ENCODE measurements at regions not wholly inside any gene's neighbourhood (a gene's known extent, or its start where the extent isn't known, plus 50 kb on each side); places are given as distances from the start of the nearest gene placed in this dataset.

DNA sequence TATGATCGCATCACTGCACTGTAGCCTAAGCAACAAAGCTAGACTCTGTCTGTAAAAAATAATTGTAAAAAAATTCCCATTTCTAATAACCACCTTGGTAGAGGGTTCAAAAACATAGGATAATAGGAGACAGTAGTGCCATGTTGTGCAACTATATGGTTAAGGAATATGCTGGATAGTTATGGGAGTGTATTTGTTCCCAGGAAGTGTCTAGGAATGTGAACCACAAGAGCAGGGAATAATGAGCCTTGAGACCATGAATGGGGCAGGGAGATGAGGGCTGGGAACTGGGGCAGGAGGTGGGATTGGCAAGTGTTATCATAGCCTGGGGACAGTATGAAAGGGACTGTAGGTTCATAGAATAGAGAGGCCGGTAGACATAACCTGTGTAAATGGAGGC, 50.4 kb downstream of the RUSC2 start:
- DNase-seq: no peak

DNA sequence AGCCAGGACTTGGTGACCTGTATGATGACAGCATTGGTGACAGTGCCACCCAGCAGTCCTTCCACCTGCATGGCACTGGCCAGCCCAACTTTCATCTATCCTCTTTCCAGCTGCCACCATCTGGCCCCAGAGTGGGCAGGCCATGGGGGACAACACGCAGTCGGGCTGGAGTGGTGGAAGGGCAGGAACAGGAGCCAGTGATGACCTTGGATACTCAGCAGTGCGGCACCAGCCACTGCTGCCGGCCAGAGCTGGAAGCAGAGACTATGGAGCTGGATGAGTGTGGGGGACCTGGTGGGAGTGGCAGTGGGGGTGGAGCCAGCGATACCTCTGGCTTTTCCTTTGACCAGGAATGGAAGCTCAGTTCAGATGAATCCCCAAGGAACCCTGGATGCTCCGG, 56.9 kb downstream of the RUSC2 start:
- DNase-seq: no peak

DNA sequence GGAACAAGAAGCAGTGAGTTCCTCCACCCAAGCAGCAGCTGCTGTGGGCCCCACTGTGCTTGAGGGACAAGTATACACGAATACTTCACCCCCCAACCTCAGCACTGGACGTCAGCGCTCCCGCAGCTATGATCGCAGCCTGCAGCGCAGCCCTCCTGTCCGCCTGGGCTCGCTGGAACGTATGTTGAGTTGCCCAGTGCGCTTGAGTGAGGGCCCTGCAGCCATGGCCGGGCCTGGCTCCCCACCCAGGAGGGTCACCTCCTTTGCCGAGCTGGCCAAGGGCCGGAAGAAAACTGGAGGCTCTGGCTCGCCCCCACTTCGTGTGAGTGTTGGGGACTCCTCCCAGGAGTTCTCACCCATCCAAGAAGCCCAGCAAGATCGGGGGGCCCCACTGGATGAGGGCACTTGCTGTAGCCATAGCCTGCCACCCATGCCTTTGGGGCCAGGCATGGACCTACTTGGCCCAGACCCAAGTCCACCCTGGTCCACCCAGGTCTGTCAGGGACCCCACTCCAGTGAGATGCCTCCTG, 57.1 kb upstream of the TESK1 start:
- DNase-seq: no peak

DNA sequence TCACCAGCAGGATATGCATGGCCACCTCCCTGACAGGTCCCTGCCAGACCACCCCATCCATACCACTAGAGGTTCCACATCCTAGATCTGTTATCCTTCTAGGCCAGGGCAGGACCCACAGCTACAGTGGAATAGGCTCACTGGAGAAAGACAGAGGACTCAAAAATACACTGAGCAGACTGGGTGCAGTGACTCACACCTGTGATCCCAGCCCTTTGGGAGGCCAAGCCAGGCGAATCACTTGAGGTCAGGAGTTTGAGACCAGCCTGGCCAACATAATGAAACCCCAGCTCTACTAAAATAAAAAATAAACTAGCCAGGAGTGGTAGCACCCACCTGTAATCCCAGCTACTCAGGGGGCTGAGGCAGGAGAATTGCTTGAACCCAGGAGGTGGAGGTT, 56.5 kb upstream of the TESK1 start:
- peak; percentile 20 for DNase-seq

DNA sequence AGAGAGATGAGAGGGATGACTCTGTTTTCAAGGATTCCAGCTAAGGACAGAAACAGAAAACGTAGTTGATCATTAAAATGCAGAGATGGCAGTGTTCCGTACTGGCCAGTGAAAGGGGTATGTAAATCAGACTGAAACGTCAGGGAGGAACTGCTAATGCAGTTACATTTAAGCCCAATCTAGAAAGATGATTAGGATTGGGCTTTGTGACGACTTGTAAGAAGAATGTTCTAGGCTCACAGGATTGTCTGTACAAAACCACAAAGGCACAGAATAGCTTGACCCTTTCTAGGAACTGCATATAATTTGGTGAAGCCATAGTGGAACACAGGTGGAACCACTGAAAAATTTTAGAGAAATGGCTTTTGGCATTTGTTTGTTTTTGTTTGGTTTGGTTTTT, 55.6 kb upstream of the TESK1 start:
- no peak for DNase-seq

DNA sequence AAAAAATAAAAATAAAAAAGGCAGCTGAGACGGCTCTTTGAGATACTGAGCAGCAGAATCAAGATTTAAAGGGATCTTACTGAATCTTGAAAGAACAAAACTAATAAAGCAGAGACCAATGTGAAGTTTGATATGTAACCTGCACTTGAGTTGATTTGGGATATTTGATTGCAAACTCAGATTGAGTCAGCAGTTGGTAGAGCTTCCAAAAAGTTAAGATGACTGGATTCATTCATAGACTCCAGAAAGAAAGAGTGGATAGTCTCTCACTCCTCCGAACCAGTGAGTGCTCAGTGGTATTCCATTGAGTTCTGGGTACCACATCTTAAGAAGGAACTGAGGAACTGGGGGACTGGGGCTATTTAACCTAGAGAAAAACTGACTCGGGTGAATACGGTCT, 52.7 kb upstream of the TESK1 start:
- DNase-seq: no peak

DNA sequence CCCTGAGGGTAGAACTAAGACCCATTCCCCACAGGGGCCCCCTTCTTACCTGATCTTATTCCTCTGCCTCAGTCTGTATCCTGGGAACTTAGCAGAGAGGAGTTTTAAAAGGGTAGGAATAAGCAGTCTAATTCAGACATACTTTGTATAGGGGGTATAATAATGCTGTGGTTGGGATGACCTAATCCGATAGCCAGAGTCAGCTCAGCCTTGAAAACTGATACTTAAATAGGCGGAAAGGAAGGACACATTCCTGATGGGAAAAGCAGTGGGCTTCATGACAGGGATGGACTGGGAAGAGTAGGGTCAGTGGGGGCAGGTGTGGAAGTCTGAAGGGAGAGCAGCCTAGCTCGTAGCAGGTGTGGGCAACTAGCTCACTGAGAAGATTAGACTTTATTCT, 52.2 kb upstream of the TESK1 start:
- peak; percentile 51 for DNase-seq

DNA sequence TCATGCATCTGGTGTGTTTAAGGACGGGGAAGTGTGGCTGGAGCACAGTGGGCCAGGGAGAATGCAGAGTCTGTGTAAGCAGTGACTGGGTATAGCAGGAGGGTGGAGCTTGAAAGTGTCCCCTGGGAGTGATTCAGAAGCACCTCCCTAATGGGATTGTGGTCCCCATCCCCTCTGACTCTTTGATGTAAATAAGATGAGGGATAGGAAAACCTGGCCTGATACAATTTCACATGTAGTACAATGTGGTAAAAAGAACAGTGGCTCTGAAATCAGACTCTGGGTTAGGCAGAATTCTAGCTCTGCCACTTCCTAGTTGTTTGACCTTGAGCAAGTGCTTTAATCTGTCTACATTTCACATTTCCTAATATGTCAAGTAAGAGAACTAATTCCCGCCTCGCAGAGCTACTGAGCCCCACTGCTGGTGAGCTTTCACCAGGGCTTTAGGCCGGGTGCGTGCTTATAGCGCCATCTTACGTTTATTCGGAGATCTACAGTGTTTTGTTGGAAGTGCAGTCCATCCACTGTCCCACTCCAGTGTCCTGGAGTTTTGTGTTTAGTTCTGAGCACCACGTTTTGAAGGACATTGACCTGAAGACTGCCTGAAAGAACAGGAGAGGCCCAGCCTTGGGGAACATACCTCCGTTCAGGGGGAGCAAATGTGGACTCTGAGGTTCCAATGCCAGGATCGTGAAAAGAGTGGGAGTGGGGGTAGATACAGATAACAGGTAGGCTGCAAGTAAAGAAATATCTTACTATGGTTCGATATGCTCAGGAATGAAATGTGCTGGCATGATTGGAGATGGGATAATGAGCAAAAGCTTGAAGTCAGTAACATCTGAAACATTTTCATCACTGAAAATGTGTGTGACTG, 51.2 kb upstream of the TESK1 start:
- peak; percentile 84 for DNase-seq

DNA sequence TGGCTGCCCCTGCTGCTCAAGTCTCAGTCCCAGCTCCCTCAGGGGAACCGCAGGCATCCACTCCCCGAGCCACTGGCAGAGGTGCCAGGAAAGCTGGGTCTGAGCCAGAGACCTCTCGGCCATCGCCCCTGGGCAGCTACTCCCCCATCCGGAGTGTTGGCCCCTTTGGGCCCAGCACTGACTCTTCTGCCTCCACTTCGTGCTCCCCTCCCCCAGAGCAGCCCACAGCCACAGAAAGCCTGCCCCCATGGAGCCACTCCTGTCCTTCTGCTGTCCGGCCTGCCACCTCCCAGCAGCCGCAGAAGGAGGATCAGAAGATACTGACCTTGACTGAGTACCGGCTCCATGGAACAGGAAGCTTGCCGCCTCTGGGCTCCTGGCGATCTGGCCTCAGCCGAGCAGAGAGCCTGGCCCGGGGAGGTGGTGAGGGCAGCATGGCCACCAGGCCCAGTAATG, 49.8 kb upstream of the TESK1 start:
- no peak for DNase-seq

All from HCEC 1CT (cell line).